Thyroid gland (tissue), 4 donors: ENCODE measurements at regions not wholly inside any gene's neighbourhood (a gene's known extent, or its start where the extent isn't known, plus 50 kb on each side); places are given as distances from the start of the nearest gene placed in this dataset.

Experiments used
- POLR2A ChIP-seq, 2 donors: fragments of 450-650 bp; IDR thresholded peaks; one replicate each; pipeline ENCODE4 v1.6.1; 2017; ENCODE audit warnings: antibody characterized with exemption in 2 of 2, mild to moderate bottlenecking in 2 of 2, moderate library complexity in 1 of 2
- TF ChIP-seq, protein P1 (sequence below), 6 experiments: fragments of 200-600 bp in 3 of 6; fragments of 450-650 bp in 3 of 6; sonication (generic) in 3 of 6; IDR thresholded peaks; one replicate each; pipeline ENCODE4 v1.5.1; 2016 to 2019; ENCODE audit warnings: antibody characterized with exemption in 6 of 6, mild to moderate bottlenecking in 2 of 6, inconsistent platforms in 1 of 6, moderate library complexity in 1 of 6

DNA sequence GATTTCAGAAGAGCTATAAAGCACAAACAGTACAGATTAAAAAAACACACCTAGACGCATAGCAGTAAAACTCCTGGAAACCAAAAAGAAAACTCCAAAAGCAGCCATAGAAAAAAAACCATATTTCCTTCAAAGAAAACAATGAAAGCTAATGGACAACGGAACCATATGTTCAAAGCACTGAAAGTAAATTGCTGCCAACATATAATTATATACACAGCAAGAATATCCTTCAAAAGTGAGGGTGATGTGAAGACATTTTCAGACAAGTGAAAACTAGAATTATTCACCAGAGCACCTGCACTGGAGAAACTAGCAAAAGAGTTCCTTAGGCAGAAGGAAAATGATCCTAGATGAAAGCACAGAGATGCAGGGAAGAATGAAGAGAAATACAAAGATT, 58.2 kb upstream of the PCSK6 start:
- TF ChIP-seq, protein P1, sequence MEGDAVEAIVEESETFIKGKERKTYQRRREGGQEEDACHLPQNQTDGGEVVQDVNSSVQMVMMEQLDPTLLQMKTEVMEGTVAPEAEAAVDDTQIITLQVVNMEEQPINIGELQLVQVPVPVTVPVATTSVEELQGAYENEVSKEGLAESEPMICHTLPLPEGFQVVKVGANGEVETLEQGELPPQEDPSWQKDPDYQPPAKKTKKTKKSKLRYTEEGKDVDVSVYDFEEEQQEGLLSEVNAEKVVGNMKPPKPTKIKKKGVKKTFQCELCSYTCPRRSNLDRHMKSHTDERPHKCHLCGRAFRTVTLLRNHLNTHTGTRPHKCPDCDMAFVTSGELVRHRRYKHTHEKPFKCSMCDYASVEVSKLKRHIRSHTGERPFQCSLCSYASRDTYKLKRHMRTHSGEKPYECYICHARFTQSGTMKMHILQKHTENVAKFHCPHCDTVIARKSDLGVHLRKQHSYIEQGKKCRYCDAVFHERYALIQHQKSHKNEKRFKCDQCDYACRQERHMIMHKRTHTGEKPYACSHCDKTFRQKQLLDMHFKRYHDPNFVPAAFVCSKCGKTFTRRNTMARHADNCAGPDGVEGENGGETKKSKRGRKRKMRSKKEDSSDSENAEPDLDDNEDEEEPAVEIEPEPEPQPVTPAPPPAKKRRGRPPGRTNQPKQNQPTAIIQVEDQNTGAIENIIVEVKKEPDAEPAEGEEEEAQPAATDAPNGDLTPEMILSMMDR (IDR thresholded peaks at IDR 0.05), result no peak
- TF ChIP-seq POLR2A (IDR thresholded peaks at IDR 0.05), result no peak
